Effector memory CD8-positive, alpha-beta T cell (primary cell): ENCODE measurements at regions not wholly inside any gene's neighbourhood (a gene's known extent, or its start where the extent isn't known, plus 50 kb on each side); places are given as distances from the start of the nearest gene placed in this dataset.

Source experiments
- ATAC-seq: fragments of 150-1000 bp; cut with Tn5 transposase; replicated peaks from 2 replicates; pipeline ENCODE4 v1.10.0; 2021; ENCODE audit warnings: mild to moderate bottlenecking, moderate library complexity
- DNase-seq, 3 experiments: peaks; one replicate each; pipeline ENCODE4 v3.0.0; 2021
- H3K27ac Mint-ChIP-seq, 2 donors: one replicate each; pipeline ENCODE4 v1.8.0; 2022; ENCODE audit warnings: mild to moderate bottlenecking in 2 of 2, mixed read lengths in 2 of 2, moderate library complexity in 2 of 2
- H3K27me3 Mint-ChIP-seq, 2 donors: one replicate each; pipeline ENCODE4 v1.8.0; 2022; ENCODE audit warnings: mixed read lengths in 2 of 2
- H3K36me3 Mint-ChIP-seq: one replicate; pipeline ENCODE4 v1.8.0; 2022; ENCODE audit warnings: mild to moderate bottlenecking, moderate library complexity, mixed read lengths; ENCODE audit not compliant: insufficient read depth
- H3K4me1 Mint-ChIP-seq, 2 donors: one replicate each; pipeline ENCODE4 v1.8.0; 2022; ENCODE audit warnings: low read depth in 2 of 2, mixed read lengths in 2 of 2
- H3K4me3 Mint-ChIP-seq, 2 donors: one replicate each; pipeline ENCODE4 v1.8.0; 2022; ENCODE audit warnings: mild to moderate bottlenecking in 2 of 2, mixed read lengths in 2 of 2, moderate library complexity in 2 of 2
- H3K9me3 Mint-ChIP-seq, 2 donors: one replicate each; pipeline ENCODE4 v1.8.0; 2022; ENCODE audit warnings: mixed read lengths in 2 of 2

- Mint-ChIP-seq H3K27me3 (no peaks in the 10 kb centered on the region), H3K4me1 (no peaks in the 10 kb centered on the region), H3K36me3 (peaks cover 4% of the 10 kb centered on the region), H3K4me3 (no peak overlapping the region), H3K9me3 (no peaks in the 10 kb centered on the region), H3K27ac (no peak overlapping the region)
- ATAC-seq = no peak
- DNase-seq = no peak
These were observed 127.1 kb upstream of the TNS3 start for GRCh38 chr7:47709051-47709450.

GRCh38 chr7:47707583-47707982, 125.7 kb upstream of the TNS3 start:
- no peaks in the 10 kb centered on the region for H3K27me3 Mint-ChIP-seq

GRCh38 chr7:47704936-47705335, 123.0 kb upstream of the TNS3 start:
- ATAC-seq (no peak), DNase-seq (no peak)
- H3K27ac Mint-ChIP-seq = no peak overlapping the region
- H3K4me3 Mint-ChIP-seq = no peak overlapping the region
- no peaks in the 10 kb centered on the region for H3K27me3 Mint-ChIP-seq
- no peaks in the 10 kb centered on the region for H3K36me3 Mint-ChIP-seq
- no peaks in the 10 kb centered on the region for H3K4me1 Mint-ChIP-seq
- H3K9me3 Mint-ChIP-seq = no peaks in the 10 kb centered on the region

More at GRCh38 chr7:47707583-47707982, 125.7 kb upstream of the TNS3 start:
- DNase-seq (no peak), ATAC-seq (no peak)
- Mint-ChIP-seq H3K9me3 (no peaks in the 10 kb centered on the region), H3K4me3 (no peak overlapping the region), H3K4me1 (no peaks in the 10 kb centered on the region), H3K27ac (no peak overlapping the region), H3K36me3 (peaks cover 4% of the 10 kb centered on the region)

GRCh38 chr7:47702080-47702479, 120.2 kb upstream of the TNS3 start:
- Mint-ChIP-seq H3K27me3 (no peaks in the 10 kb centered on the region), H3K4me1 (no peaks in the 10 kb centered on the region), H3K4me3 (no peak overlapping the region), H3K36me3 (no peaks in the 10 kb centered on the region), H3K9me3 (no peaks in the 10 kb centered on the region), H3K27ac (no peak overlapping the region)
- DNase-seq (no peak), ATAC-seq (no peak)

GRCh38 chr7:47698386-47698785, 116.5 kb upstream of the TNS3 start:
- Mint-ChIP-seq H3K4me3 (no peak overlapping the region), H3K27me3 (peaks cover 0 to under 1% of the 10 kb centered on the region in 2 donors), H3K4me1 (no peaks in the 10 kb centered on the region), H3K9me3 (peaks cover 0 to 2% of the 10 kb centered on the region in 2 donors), H3K27ac (no peak overlapping the region), H3K36me3 (no peaks in the 10 kb centered on the region)
- ATAC-seq (no peak), DNase-seq (no peak)

- Mint-ChIP-seq H3K9me3 (peaks cover 0 to 2% of the 10 kb centered on the region in 2 donors), H3K27ac (no peak overlapping the region), H3K4me1 (no peaks in the 10 kb centered on the region), H3K4me3 (no peak overlapping the region), H3K27me3 (peaks cover 0 to 9% of the 10 kb centered on the region in 2 donors), H3K36me3 (no peaks in the 10 kb centered on the region)
- DNase-seq = no peak
- no peak for ATAC-seq
These were observed 115.6 kb upstream of the TNS3 start for GRCh38 chr7:47697543-47697942.

- peaks cover 0 to 2% of the 10 kb centered on the region in 2 donors for H3K9me3 Mint-ChIP-seq
- H3K27me3 Mint-ChIP-seq = peaks cover 0 to 9% of the 10 kb centered on the region in 2 donors
- no peak for DNase-seq
- H3K36me3 Mint-ChIP-seq = no peaks in the 10 kb centered on the region
- ATAC-seq = no peak
- no peak overlapping the region for H3K4me3 Mint-ChIP-seq
- no peaks in the 10 kb centered on the region for H3K4me1 Mint-ChIP-seq
- H3K27ac Mint-ChIP-seq = no peak overlapping the region
These were observed 114.3 kb upstream of the TNS3 start for GRCh38 chr7:47696152-47696710.

- no peak for DNase-seq
- no peak overlapping the region for H3K4me3 Mint-ChIP-seq
- ATAC-seq = no peak
- no peaks in the 10 kb centered on the region for H3K36me3 Mint-ChIP-seq
- no peaks in the 10 kb centered on the region for H3K4me1 Mint-ChIP-seq
- H3K27me3 Mint-ChIP-seq = peaks cover 0 to 9% of the 10 kb centered on the region in 2 donors
- H3K27ac Mint-ChIP-seq = no peak overlapping the region
- H3K9me3 Mint-ChIP-seq = peaks cover 0 to 2% of the 10 kb centered on the region in 2 donors
These were observed 111.3 kb upstream of the TNS3 start for GRCh38 chr7:47693216-47693615.

- no peaks in the 10 kb centered on the region for H3K36me3 Mint-ChIP-seq
- H3K27me3 Mint-ChIP-seq = peaks cover 0 to 9% of the 10 kb centered on the region in 2 donors
- DNase-seq (no peak), ATAC-seq (no peak)
- no peak overlapping the region for H3K4me3 Mint-ChIP-seq
- H3K27ac Mint-ChIP-seq = no peak overlapping the region
- peaks cover 0 to 1% of the 10 kb centered on the region in 2 donors for H3K9me3 Mint-ChIP-seq
- no peaks in the 10 kb centered on the region for H3K4me1 Mint-ChIP-seq
These were observed 110.1 kb upstream of the TNS3 start for GRCh38 chr7:47691988-47692387.

- H3K27ac Mint-ChIP-seq = no peak overlapping the region
These were observed 109.1 kb upstream of the TNS3 start for GRCh38 chr7:47690902-47691558.

GRCh38 chr7:47689558-47689957, 107.6 kb upstream of the TNS3 start:
- Mint-ChIP-seq H3K27ac (no peak overlapping the region), H3K4me1 (no peaks in the 10 kb centered on the region), H3K4me3 (no peak overlapping the region), H3K9me3 (no peaks in the 10 kb centered on the region), H3K36me3 (no peaks in the 10 kb centered on the region), H3K27me3 (peaks cover 0 to 9% of the 10 kb centered on the region in 2 donors)
- no peak for DNase-seq
- ATAC-seq = no peak

More at GRCh38 chr7:47690902-47691558, 109.1 kb upstream of the TNS3 start:
- H3K9me3 Mint-ChIP-seq = no peaks in the 10 kb centered on the region
- no peak for ATAC-seq
- no peak for DNase-seq
- no peaks in the 10 kb centered on the region for H3K4me1 Mint-ChIP-seq
- H3K4me3 Mint-ChIP-seq = no peak overlapping the region
- no peaks in the 10 kb centered on the region for H3K36me3 Mint-ChIP-seq
- peaks cover 0 to 9% of the 10 kb centered on the region in 2 donors for H3K27me3 Mint-ChIP-seq

GRCh38 chr7:47688311-47689100, 106.6 kb upstream of the TNS3 start:
- Mint-ChIP-seq H3K4me3 (no peak overlapping the region), H3K27me3 (peaks cover 0 to 9% of the 10 kb centered on the region in 2 donors), H3K4me1 (no peaks in the 10 kb centered on the region), H3K9me3 (no peaks in the 10 kb centered on the region), H3K27ac (no peak overlapping the region), H3K36me3 (no peaks in the 10 kb centered on the region)
- ATAC-seq (no peak), DNase-seq (no peak)

- H3K4me3 Mint-ChIP-seq = no peak overlapping the region
- no peaks in the 10 kb centered on the region for H3K9me3 Mint-ChIP-seq
- ATAC-seq (no peak), DNase-seq (no peak)
- no peaks in the 10 kb centered on the region for H3K4me1 Mint-ChIP-seq
- no peaks in the 10 kb centered on the region for H3K27me3 Mint-ChIP-seq
- no peaks in the 10 kb centered on the region for H3K36me3 Mint-ChIP-seq
- H3K27ac Mint-ChIP-seq = no peak overlapping the region
These were observed 103.9 kb upstream of the TNS3 start for GRCh38 chr7:47685712-47686376.
